Ishikawa (cell line): ENCODE measurements at regions not wholly inside any gene's neighbourhood (a gene's known extent, or its start where the extent isn't known, plus 50 kb on each side); places are given as distances from the start of the nearest gene placed in this dataset.

Source experiments
- EP300 ChIP-seq: IDR thresholded peaks from 2 replicates; pipeline ENCODE4 v1.6.1; 2012; ENCODE audit warnings: borderline replicate concordance
- TF ChIP-seq, protein P1 (sequence below): IDR thresholded peaks from 2 replicates; pipeline ENCODE4 v1.6.1; 2012; ENCODE audit warnings: low read depth, mild to moderate bottlenecking

DNA sequence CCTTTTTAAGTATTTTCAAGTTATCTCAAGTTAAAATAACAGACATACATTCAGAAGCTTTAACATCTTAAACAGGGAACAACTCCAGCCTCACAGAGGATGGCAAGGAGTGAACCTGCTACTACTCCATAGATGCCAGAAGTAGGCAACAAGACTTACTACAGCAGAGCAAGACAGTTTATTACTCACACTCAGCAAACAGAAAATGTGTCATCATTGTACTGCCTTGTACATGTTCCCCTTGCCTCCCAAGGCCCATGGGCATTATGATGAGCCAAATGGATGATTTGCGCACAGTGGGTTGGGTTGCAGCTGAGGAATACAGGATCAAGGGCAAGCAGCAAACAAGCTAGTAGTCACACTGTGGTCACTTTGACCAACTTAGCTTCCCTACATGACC is 80.6 kb upstream of the VRK2 start:
- no peak for TF ChIP-seq EP300
- TF ChIP-seq, protein P1, sequence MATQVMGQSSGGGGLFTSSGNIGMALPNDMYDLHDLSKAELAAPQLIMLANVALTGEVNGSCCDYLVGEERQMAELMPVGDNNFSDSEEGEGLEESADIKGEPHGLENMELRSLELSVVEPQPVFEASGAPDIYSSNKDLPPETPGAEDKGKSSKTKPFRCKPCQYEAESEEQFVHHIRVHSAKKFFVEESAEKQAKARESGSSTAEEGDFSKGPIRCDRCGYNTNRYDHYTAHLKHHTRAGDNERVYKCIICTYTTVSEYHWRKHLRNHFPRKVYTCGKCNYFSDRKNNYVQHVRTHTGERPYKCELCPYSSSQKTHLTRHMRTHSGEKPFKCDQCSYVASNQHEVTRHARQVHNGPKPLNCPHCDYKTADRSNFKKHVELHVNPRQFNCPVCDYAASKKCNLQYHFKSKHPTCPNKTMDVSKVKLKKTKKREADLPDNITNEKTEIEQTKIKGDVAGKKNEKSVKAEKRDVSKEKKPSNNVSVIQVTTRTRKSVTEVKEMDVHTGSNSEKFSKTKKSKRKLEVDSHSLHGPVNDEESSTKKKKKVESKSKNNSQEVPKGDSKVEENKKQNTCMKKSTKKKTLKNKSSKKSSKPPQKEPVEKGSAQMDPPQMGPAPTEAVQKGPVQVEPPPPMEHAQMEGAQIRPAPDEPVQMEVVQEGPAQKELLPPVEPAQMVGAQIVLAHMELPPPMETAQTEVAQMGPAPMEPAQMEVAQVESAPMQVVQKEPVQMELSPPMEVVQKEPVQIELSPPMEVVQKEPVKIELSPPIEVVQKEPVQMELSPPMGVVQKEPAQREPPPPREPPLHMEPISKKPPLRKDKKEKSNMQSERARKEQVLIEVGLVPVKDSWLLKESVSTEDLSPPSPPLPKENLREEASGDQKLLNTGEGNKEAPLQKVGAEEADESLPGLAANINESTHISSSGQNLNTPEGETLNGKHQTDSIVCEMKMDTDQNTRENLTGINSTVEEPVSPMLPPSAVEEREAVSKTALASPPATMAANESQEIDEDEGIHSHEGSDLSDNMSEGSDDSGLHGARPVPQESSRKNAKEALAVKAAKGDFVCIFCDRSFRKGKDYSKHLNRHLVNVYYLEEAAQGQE, result no peak
